OCI-LY7 (cell line): ENCODE measurements at regions not wholly inside any gene's neighbourhood (a gene's known extent, or its start where the extent isn't known, plus 50 kb on each side); places are given as distances from the start of the nearest gene placed in this dataset.

Experiments
- BruUV-seq: library from RNA; stranded (reverse); fragments of 400-500 nt; replicated peaks from 2 replicates; lab custom pipeline; 2021; lab: Mats Ljungman, UMichigan
- CTCF ChIA-PET: fragments of 300-600 bp; sonication (Branson Sonifier 250); formaldehyde crosslinking; loops from one replicate; lab custom pipeline; 2022; ENCODE audit warnings: antibody characterized with exemption; ENCODE audit not compliant: unreplicated experiment; lab: Charles Lee
- POLR2A ChIA-PET: fragments of 300-600 bp; sonication (Branson Sonifier 250); formaldehyde crosslinking; loops from one replicate; lab custom pipeline; 2022; ENCODE audit warnings: antibody characterized with exemption; lab: Charles Lee
- DNase-seq: peaks from one replicate; pipeline ENCODE4 v3.0.0-alpha.2; 2015; ENCODE audit warnings: low spot score
- H2AFZ ChIP-seq: fragments of 200-600 bp; sonication (generic), shearing (Covaris generic); 2 replicates; pipeline ENCODE4 v1.6.1; 2014; ENCODE audit warnings: mild to moderate bottlenecking, antibody characterized with exemption, low read length, moderate library complexity
- H3K27ac ChIP-seq: fragments of 200-600 bp; sonication (generic); 2 replicates; pipeline ENCODE4 v1.5.1; 2014; ENCODE audit warnings: mixed run types, low read depth, mild to moderate bottlenecking, moderate library complexity, low read length, inconsistent platforms; ENCODE audit not compliant: poor library complexity, severe bottlenecking
- H3K36me3 ChIP-seq: fragments of 200-600 bp; sonication (generic); 2 replicates; pipeline ENCODE4 v1.6.1; 2014; ENCODE audit warnings: mild to moderate bottlenecking, antibody characterized with exemption, low read length, moderate library complexity, mixed read lengths; ENCODE audit not compliant: insufficient read depth
- H3K4me1 ChIP-seq: fragments of 200-600 bp; sonication (generic); 2 replicates; pipeline ENCODE4 v1.5.1; 2014; ENCODE audit warnings: mild to moderate bottlenecking, low read length; ENCODE audit not compliant: insufficient read depth, poor library complexity, severe bottlenecking
- H3K4me2 ChIP-seq: fragments of 200-600 bp; sonication (generic); 2 replicates; pipeline ENCODE4 v1.6.1; 2014; ENCODE audit warnings: mild to moderate bottlenecking, low read length
- H3K4me3 ChIP-seq: fragments of 200-600 bp; sonication (generic); 2 replicates; pipeline ENCODE4 v1.5.1; 2014; ENCODE audit warnings: mild to moderate bottlenecking, low read depth, low read length; ENCODE audit not compliant: poor library complexity, severe bottlenecking
- H3K79me2 ChIP-seq: fragments of 200-600 bp; sonication (generic); 2 replicates; pipeline ENCODE4 v1.6.1; 2016; ENCODE audit warnings: low read depth, mild to moderate bottlenecking, low read length, moderate library complexity, mixed read lengths; ENCODE audit not compliant: insufficient read depth
- H3K9me2 ChIP-seq: fragments of 200-600 bp; sonication (generic); 2 replicates; pipeline ENCODE4 v1.6.1; 2016; ENCODE audit warnings: mild to moderate bottlenecking, low read length, mixed read lengths; ENCODE audit not compliant: insufficient read depth
- H3K9me3 ChIP-seq: fragments of 200-600 bp; sonication (generic); 2 replicates; pipeline ENCODE4 v1.6.1; 2014; ENCODE audit warnings: mild to moderate bottlenecking, mixed run types, low read length, mixed read lengths
- H4K20me1 ChIP-seq: fragments of 200-600 bp; sonication (generic); 2 replicates; pipeline ENCODE4 v1.6.1; 2014; ENCODE audit warnings: mild to moderate bottlenecking, antibody characterized with exemption, low read length, moderate library complexity, mixed read lengths; ENCODE audit not compliant: insufficient read depth
- EZH2phosphoT487 ChIP-seq: fragments of 200-600 bp; sonication (generic); IDR thresholded peaks from 2 replicates; pipeline ENCODE4 v1.6.1; 2018; ENCODE audit warnings: low read depth, borderline replicate concordance, mild to moderate bottlenecking, mixed run types, antibody characterized with exemption, low read length, moderate library complexity, mixed read lengths
- intact Hi-C: fragments of 100-400 bp; cut with micrococcal nuclease; formaldehyde crosslinking; loops from one replicate; pipeline ENCODE4 v1.10.0; 2022; ENCODE audit not compliant: unreplicated experiment
- TF ChIP-seq, protein P1 (sequence below): fragments of 200-600 bp; sonication (generic); conservative IDR thresholded peaks from 2 replicates; pipeline ENCODE4 v1.5.1; 2014; ENCODE audit warnings: mild to moderate bottlenecking, antibody characterized with exemption, low read length, moderate library complexity, mixed read lengths

DNA sequence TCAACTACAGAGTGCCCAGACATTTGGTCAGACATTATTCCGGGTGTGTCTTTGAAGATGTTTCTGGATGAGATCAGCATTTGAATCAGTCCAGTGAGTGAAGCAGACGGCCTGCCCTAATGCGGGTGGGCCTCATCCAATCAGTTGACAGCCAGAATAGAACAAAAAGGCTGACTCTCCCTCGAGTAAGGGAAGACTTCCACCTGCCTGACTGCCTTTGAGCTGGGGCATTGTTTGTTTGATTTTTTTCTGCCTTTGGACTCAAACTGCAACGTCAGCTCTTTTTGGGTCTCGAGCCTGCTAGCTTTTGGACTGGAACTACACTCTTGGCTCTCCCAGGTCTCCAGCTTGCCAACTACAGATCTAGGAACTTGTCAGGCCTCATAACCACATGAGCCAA lies 111.7 kb upstream of the AGAP1 start:
- ChIA-PET POLR2A (no interaction called here), CTCF (no interaction called here)
- Histone ChIP-seq H3K4me3 (no peak overlapping the region), H4K20me1 (no peaks in the 10 kb centered on the region), H3K9me3 (no peaks in the 10 kb centered on the region), H3K36me3 (no peaks in the 10 kb centered on the region), H3K27ac (no peak overlapping the region), H3K79me2 (no peaks in the 10 kb centered on the region), H3K9me2 (no peaks in the 10 kb centered on the region), H3K4me1 (no peaks in the 10 kb centered on the region), H3K4me2 (no peak overlapping the region), H2AFZ (no peak overlapping the region)
- intact Hi-C loops, result no loop called here
- no peak for DNase-seq
- no peak for TF ChIP-seq EZH2phosphoT487
- TF ChIP-seq, protein P1, sequence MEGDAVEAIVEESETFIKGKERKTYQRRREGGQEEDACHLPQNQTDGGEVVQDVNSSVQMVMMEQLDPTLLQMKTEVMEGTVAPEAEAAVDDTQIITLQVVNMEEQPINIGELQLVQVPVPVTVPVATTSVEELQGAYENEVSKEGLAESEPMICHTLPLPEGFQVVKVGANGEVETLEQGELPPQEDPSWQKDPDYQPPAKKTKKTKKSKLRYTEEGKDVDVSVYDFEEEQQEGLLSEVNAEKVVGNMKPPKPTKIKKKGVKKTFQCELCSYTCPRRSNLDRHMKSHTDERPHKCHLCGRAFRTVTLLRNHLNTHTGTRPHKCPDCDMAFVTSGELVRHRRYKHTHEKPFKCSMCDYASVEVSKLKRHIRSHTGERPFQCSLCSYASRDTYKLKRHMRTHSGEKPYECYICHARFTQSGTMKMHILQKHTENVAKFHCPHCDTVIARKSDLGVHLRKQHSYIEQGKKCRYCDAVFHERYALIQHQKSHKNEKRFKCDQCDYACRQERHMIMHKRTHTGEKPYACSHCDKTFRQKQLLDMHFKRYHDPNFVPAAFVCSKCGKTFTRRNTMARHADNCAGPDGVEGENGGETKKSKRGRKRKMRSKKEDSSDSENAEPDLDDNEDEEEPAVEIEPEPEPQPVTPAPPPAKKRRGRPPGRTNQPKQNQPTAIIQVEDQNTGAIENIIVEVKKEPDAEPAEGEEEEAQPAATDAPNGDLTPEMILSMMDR, result no peak
- BruUV-seq, result no TSS peak

DNA sequence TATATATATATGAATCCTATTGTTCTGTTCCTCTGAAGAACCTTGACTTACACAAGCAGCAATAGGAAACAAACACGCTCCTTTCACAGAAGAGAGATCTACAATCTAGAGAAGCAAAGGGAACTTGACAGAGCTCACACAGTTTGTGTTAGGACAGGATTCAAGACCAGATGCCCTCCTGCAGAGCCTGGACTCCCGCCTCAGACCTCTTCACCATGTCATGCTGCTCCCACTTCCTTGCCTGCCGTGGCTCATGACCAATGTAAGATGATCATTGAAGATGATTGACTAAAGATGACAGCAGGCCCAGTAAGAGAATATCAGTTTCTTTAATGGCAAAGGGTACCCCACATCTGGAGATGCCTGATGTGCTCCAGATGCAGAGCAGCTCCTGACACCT lies 111.2 kb upstream of the AGAP1 start:
- TF ChIP-seq EZH2phosphoT487, result no peak
- TF ChIP-seq, protein P1, result no peak
- no peaks in the 10 kb centered on the region for H3K36me3 ChIP-seq
- intact Hi-C loops, result no loop called here
- no peak overlapping the region for H3K4me2 ChIP-seq
- no peak overlapping the region for H2AFZ ChIP-seq
- H4K20me1 ChIP-seq, result no peaks in the 10 kb centered on the region
- no peaks in the 10 kb centered on the region for H3K9me3 ChIP-seq
- no peak for DNase-seq
- no peak overlapping the region for H3K4me3 ChIP-seq
- no peaks in the 10 kb centered on the region for H3K9me2 ChIP-seq
- no peaks in the 10 kb centered on the region for H3K4me1 ChIP-seq
- H3K79me2 ChIP-seq, result no peaks in the 10 kb centered on the region
- BruUV-seq, result no TSS peak
- CTCF ChIA-PET, result no interaction called here
- POLR2A ChIA-PET, result no interaction called here
- H3K27ac ChIP-seq, result no peak overlapping the region

DNA sequence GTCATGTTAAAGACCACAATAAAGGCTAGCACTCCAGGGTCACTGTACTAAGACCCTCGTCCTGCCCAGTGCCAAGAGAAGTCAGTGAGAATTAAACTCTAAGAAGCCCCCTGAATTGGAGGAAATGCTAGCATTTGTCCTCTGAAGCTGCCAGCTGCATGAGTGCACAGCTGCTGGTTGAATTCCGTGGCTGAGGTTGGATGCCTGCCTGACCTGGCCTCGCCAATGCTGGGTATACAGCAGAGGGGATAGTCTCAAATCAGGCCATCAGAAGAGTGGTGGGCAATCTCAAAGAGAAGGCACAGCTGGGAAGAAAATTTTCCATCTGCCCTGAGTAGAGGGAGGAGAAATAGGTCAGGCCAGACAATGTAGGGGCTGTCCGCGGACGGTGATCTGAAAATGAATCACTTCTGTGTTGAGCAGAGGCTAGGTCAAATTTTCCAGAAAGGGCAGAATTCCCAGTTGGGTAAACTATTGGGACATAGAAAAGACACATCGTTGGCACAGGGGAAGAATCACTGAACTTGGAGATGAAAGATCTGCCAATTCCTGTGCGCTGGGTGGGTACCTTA lies 110.5 kb upstream of the AGAP1 start:
- BruUV-seq, result no TSS peak
- no peaks in the 10 kb centered on the region for H3K79me2 ChIP-seq
- no peaks in the 10 kb centered on the region for H3K36me3 ChIP-seq
- TF ChIP-seq, protein P1, result no peak
- no peak for TF ChIP-seq EZH2phosphoT487
- no peak overlapping the region for H3K27ac ChIP-seq
- CTCF ChIA-PET, result no interaction called here
- H4K20me1 ChIP-seq, result no peaks in the 10 kb centered on the region
- POLR2A ChIA-PET, result no interaction called here
- H3K4me3 ChIP-seq, result no peak overlapping the region
- no peak overlapping the region for H3K4me2 ChIP-seq
- H3K4me1 ChIP-seq, result no peaks in the 10 kb centered on the region
- H3K9me2 ChIP-seq, result no peaks in the 10 kb centered on the region
- no peaks in the 10 kb centered on the region for H3K9me3 ChIP-seq
- no peak overlapping the region for H2AFZ ChIP-seq
- intact Hi-C loops, result no loop called here
- DNase-seq, result no peak
